Adrenal gland (tissue), 9 donors: ENCODE measurements at regions not wholly inside any gene's neighbourhood (a gene's known extent, or its start where the extent isn't known, plus 50 kb on each side); places are given as distances from the start of the nearest gene placed in this dataset.

ENCODE experiments used
- DNase-seq, 7 donors: peaks; one replicate each; pipeline ENCODE4 v3.0.0-alpha.2; 2019 to 2020
- H3K27ac ChIP-seq, 5 donors: fragments of 200-600 bp; sonication (generic) in 4 of 5; 1 replicate in 3 of 5; 2 replicates in 2 of 5; pipeline versions ENCODE4 v1.5.1 to v1.8.0; 2016 to 2020; ENCODE audit warnings: mild to moderate bottlenecking in 1 of 5
- H3K27me3 ChIP-seq: fragments of 200-600 bp; 2 replicates; pipeline ENCODE4 v1.8.0; 2021
- H3K36me3 ChIP-seq, 2 donors: fragments of 200-600 bp; replicated peaks in 1 of 2; 1 replicate in 1 of 2; 2 replicates in 1 of 2; pipeline versions ENCODE4 v1.5.1 to v1.8.0; 2018 to 2022
- H3K4me1 ChIP-seq, 2 donors: fragments of 200-600 bp; replicated peaks in 1 of 2; 1 replicate in 1 of 2; 2 replicates in 1 of 2; pipeline versions ENCODE4 v1.5.1 to v1.8.0; 2018 to 2021
- H3K4me3 ChIP-seq, 4 donors: fragments of 200-600 bp; sonication (generic) in 3 of 4; one replicate each; pipeline ENCODE4 v1.5.1; 2016 to 2018
- H3K9me3 ChIP-seq, 3 donors: fragments of 200-600 bp; sonication (generic) in 1 of 3; replicated peaks in 1 of 3; 1 replicate in 2 of 3; 2 replicates in 1 of 3; pipeline versions ENCODE4 v1.5.1 to v1.8.0; 2016 to 2021
- CTCF ChIP-seq, 6 experiments: fragments of 450-650 bp in 4 of 6; fragments of 200-600 bp in 2 of 6; sonication (generic) in 1 of 6; IDR thresholded peaks; 1 replicate in 5 of 6; 2 replicates in 1 of 6; pipeline versions ENCODE4 v1.5.1 to v1.8.0; 2016 to 2021; ENCODE audit warnings: antibody characterized with exemption in 6 of 6, mild to moderate bottlenecking in 2 of 6, moderate library complexity in 1 of 6
- POLR2A ChIP-seq, 2 donors: fragments of 450-650 bp; IDR thresholded peaks; one replicate each; pipeline ENCODE4 v1.6.1; 2017; ENCODE audit warnings: antibody characterized with exemption in 2 of 2, mild to moderate bottlenecking in 2 of 2, moderate library complexity in 1 of 2
- WGBS, 4 donors: extraction: QIAGEN DNeasy Blood & Tissue Kit in 2 of 4; methylation state at CpG; one replicate each; pipeline versions ENCODE4 v1.1.5 to v1.1.7; 2013 to 2017; 5-methylcytosine and 5-hydroxymethylcytosine counted together
- intact Hi-C, 2 donors: fragments of 100-400 bp; cut with DNase I; formaldehyde crosslinking; loops; one replicate each; pipeline versions ENCODE4 v1.14.1 to v1.15.0; 2022 to 2023
- donor health status: healthy with polysubstance abuse.
- donor health status: Bipolar disorder and iron deficiency.
- donor health status: DM: yes; HTN: yes; CAD: no.
- donor health status: DM: no; HTN: no; CAD: no.
- donor health status: DM: no; HTN: no; CAD: no.

- intact Hi-C loops: no loop called here
These were observed 58.0 kb upstream of the CAV2 start for GRCh38 chr7:116441534-116441933.

GRCh38 chr7:116443101-116443523 lies 56.4 kb upstream of the CAV2 start:
- no peaks in the 10 kb centered on the region for H3K27me3 ChIP-seq
- no peak for TF ChIP-seq CTCF (IDR thresholded peaks at IDR 0.05)
- no peak for TF ChIP-seq POLR2A (IDR thresholded peaks at IDR 0.05)
- 20 to 65% (median 43%) methylated on average over 1 of the region's 1 CpG for WGBS, 4 donors
- no peak for DNase-seq
- no peaks in the 10 kb centered on the region for H3K9me3 ChIP-seq
- no peak overlapping the region for H3K4me3 ChIP-seq
- no peaks in the 10 kb centered on the region for H3K4me1 ChIP-seq
- no peaks in the 10 kb centered on the region for H3K36me3 ChIP-seq
- intact Hi-C loops: no loop called here
- H3K27ac ChIP-seq: no peak overlapping the region

More at GRCh38 chr7:116441534-116441933, 58.0 kb upstream of the CAV2 start:
- Histone ChIP-seq H3K27ac (no peak overlapping the region), H3K27me3 (no peaks in the 10 kb centered on the region), H3K4me1 (no peaks in the 10 kb centered on the region), H3K9me3 (no peaks in the 10 kb centered on the region), H3K4me3 (no peak overlapping the region), H3K36me3 (no peaks in the 10 kb centered on the region)
- WGBS, 4 donors: 64 to 79% (median 72%) methylated on average over 4 of the region's 4 CpGs
- DNase-seq: no peak
- no peak for TF ChIP-seq POLR2A (IDR thresholded peaks at IDR 0.05)
- no peak for TF ChIP-seq CTCF (IDR thresholded peaks at IDR 0.05)

- H3K36me3 ChIP-seq: no peaks in the 10 kb centered on the region
These were observed 55.9 kb upstream of the CAV2 start for GRCh38 chr7:116443646-116444045.

GRCh38 chr7:116445447-116446211 lies 53.9 kb upstream of the CAV2 start:
- H3K4me3 ChIP-seq: no peak overlapping the region
- TF ChIP-seq POLR2A (IDR thresholded peaks at IDR 0.05): no peak
- TF ChIP-seq CTCF (IDR thresholded peaks at IDR 0.05): no peak
- 56 to 68% (median 62%) methylated on average over 6 of the region's 6 CpGs for WGBS, 4 donors
- H3K36me3 ChIP-seq: no peaks in the 10 kb centered on the region
- H3K4me1 ChIP-seq: no peaks in the 10 kb centered on the region
- DNase-seq: no peak
- no peak overlapping the region for H3K27ac ChIP-seq
- no peaks in the 10 kb centered on the region for H3K9me3 ChIP-seq
- no peaks in the 10 kb centered on the region for H3K27me3 ChIP-seq
- intact Hi-C loops: no loop called here

More at GRCh38 chr7:116443646-116444045, 55.9 kb upstream of the CAV2 start:
- no peak for TF ChIP-seq POLR2A (IDR thresholded peaks at IDR 0.05)
- no peak for TF ChIP-seq CTCF (IDR thresholded peaks at IDR 0.05)
- Histone ChIP-seq H3K27ac (no peak overlapping the region), H3K9me3 (no peaks in the 10 kb centered on the region), H3K4me1 (no peaks in the 10 kb centered on the region), H3K4me3 (no peak overlapping the region), H3K27me3 (no peaks in the 10 kb centered on the region)
- 84 to 89% (median 86%) methylated on average over 3 of the region's 3 CpGs for WGBS, 4 donors
- no peak for DNase-seq
- intact Hi-C loops: no loop called here
